Right kidney (tissue), 1 donor: ENCODE measurements at regions not wholly inside any gene's neighbourhood (a gene's known extent, or its start where the extent isn't known, plus 50 kb on each side); places are given as distances from the start of the nearest gene placed in this dataset.

Source experiments
- DNase-seq: peaks from one replicate; pipeline ENCODE4 v3.0.0-alpha.2; 2016

DNA sequence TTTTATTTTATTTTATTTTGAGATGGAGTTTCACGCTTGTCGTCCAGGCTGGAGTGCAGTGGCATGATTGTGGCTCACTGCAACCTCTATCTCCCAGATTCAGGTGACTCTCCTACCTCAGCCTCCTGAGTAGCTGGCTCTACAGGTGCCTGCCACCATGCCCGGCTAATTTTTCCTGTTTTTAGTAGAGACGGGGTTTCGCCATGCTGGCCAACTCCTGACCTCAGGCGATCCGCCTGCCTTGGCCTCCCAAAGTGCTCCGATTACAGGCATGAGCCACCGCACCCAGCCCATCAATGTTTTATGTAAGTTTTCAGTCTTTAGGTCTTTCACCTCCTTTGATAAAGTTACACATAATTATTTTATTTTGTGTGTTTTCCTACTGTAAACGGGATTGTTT is 154.6 kb downstream of the COPRS start:
- DNase-seq, result no peak

DNA sequence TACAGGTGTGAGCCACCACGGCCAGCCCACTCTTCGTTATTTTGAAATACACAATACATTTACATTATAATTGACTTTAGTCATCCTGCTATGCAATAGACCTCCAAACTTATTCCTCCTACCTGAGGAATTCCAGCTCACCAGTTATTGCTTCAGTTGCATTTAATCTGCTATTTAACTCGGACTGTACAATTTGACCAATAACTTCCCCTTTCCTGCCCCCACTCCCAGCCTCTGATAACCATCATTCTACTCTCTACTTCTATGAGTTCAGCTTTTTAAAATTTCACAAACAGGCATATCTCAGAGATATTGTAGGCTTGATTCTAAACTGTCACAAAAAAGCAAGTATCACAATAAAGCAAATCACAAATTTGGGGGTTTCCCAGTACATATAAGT is 157.0 kb downstream of the COPRS start:
- DNase-seq, result no peak

DNA sequence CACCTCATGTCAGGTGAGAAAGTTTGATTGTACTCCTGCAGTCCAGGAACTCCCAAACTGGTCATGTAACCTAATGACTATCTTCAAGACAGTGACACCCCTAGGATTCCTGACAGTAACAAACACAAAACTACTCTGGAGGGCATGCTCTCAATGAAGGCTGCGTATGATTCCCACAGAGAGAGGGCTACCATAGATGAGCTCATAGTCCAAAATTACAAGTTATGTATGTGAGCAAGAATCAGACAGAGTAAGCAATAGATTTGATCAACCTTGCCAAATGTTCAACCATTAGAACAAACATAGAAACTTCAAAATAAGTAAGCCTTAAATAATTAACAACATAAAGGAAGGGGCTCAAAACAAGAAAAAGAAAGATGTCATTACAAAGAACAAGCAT is 158.1 kb downstream of the COPRS start:
- no peak for DNase-seq

DNA sequence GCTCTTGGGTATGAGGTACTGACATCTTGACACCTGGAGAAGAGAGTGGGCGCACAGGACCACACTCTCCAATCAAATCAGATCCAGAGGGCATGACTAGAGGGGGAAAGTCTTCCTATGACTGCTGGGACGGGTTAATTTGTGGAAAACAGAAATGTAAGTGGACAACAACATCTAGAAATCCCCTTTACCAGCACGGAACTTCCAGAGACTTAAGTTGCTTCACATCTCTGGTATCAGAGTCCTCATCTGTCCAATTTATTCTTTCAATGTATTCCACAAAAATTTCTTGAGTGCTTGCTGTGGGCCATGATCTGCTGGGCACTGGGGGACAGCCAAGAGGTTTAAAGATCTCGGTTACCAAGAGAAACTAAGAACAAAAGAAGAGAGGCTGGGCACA is 159.2 kb downstream of the COPRS start:
- DNase-seq, result no peak

DNA sequence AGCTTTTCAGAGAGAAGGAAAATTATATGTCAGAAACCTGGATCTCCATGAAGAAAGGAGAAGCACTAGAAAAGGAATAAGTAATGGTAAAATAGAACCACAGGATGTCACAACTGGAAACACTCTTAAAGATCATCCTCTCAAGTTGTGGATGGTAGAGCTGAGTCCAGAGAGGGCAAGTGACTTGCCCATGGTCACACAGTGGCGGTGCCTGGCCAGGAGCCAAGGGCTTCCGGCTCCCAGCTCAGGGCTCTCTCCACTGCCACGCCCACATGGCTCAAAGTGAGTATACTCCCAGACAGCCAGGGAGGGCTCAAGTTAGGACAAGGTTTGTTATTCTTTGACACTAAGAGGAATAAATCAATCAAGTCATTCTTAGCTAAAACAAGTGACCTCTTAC is 159.8 kb downstream of the COPRS start:
- DNase-seq, result no peak

DNA sequence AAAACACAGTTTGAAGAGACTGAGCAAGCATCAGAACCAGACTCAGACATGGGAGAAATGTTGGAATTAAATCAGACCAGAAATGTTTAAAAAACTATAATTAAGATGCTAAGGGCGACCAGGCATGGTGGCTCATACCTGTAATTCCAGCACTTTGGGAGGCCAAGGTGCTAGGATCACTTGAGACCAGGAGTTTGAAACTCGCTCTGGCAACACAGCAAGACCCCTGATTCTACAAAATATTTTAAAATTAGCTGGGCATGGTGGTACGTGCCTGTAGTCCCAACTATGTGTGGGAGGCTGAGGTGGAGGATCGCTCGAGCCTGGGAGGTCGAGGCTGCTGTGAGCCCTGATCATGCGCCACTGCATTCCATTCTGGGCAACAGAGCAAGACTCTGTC is 160.3 kb downstream of the COPRS start:
- no peak for DNase-seq

DNA sequence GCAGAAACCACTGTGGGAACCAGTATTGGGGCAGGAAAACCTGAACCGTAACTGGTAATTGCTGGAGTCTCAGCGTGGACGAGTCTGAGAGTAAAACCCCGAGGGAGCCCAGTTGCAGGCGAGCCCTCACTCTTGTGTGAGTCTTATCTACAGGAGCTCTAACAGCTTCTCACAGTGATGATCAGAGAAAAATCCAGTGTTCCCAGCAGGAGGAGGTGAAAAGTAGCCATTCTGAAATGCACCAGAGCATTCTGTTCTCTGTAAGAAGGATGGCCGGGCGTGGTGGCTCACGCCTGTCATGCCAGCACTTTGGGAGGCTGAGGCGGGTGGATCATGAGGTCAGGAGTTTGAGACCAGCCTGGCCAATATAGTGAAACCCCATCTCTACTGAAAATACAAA is 161.2 kb downstream of the COPRS start:
- DNase-seq, result no peak

DNA sequence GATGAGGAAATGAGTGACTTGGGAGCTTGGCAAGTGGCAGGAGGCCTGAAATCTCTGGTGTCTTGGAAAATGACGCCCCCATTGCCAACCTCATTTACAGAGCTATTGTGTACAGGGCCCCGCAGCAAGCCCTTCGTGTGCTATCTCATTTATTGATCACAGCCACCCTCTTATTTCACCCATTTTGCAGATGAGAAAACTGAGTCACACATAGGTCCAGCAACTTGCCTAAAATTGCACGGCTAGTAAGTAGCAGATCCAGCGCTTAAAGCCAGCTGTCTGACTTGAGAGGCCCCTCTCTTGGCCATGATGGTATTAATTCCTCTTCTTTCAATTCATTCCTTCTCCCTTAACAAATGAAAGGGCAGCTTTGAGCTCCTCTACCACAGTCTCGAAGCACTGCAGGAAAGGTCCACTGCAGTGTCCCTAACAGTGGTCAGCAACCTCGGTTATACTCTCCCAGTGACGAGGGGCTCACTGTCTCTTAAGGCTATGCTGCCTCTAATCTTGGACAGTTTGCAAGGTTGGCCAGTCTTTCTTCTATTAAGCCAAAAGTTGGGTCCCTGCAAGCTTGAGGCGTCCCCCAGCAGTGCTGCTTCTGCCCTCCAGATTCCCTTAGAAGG is 162.2 kb downstream of the COPRS start:
- no peak for DNase-seq

DNA sequence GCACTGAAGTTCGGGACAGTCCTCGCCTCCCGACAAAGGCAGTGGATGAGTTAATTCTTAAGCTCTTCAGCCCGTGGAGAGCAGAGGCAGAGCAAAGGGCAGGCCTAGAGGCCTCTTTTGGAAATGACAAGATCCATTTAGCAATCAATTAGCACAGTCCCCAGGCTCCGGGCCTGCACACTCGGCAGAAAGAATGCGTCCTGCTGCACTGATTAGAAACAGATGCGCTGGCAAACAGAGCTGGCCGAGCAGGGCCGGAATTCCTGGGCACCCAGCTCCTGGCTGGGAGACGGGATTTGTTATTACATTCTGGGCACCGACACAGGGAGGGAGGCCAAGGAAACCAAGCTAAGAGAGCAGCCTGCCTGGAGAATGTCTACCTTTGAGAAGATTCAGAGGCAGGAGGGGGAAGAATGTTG is 162.9 kb downstream of the COPRS start:
- DNase-seq, result peak; percentile 51

DNA sequence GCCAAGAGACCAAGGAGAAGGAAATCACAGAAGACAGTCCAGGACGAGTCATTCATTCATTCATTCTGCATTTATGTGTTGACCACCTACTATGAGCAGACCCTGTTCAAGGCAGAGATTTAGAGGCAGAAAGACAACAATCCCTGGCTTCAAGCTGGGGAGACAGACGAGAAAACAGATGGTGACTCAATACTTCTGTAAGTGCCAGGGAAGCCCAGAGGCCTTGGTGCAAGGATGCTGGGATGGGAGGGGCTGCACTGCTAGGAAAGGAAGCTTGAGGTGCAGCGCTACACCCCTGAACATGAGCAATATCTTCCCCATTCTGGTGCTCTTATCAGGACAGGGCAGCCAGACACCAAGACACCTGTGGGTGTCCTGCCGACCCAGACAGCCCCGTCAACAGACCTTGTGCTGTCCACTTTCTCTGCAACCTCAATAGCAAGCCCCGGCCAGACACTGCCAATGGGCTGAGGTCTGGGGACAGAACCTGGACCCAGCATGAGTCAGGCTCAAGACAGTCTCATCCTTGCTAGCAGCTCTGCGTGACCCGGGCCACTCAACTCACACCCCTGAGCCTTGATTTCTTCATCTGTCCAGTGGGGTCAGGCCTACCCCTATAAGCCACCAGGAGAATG is 163.5 kb downstream of the COPRS start:
- no peak for DNase-seq

DNA sequence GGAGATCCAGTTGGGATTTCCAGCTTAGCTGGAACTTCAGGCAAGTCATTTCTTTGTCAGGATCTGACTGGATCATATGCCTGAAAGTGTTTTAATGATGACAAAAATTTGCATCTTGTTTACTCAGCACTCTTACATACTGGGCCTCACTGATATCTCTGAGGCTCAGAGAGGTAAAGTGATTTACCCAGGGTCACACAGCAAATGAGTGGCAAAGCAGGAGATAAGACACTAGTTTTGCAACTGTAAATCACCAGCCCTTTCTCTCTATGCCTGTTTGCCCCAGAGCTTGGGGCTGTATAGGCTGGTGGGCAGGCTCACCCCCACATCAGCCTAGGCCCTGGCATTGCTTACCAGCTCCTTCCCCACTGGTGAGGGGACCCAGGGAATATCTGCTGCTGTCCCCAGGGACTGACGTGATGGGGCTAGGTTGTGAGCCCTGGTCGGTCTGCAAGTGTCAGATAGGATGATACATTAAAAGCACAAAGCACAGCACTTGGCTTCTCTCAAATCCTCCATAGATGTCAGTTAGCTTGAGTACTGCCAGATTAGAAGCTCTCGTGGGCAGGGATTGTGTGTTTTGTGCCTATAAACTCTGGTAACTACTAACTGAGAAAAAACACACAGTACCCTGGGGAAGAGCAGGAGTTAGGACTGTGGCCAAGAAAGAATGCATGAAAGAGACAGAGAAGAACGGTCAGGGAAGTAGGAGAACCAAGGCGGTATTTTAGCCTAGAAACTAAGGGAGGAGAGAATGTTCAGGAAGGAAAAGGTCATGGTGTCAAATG is 165.4 kb downstream of the COPRS start:
- DNase-seq, result no peak

DNA sequence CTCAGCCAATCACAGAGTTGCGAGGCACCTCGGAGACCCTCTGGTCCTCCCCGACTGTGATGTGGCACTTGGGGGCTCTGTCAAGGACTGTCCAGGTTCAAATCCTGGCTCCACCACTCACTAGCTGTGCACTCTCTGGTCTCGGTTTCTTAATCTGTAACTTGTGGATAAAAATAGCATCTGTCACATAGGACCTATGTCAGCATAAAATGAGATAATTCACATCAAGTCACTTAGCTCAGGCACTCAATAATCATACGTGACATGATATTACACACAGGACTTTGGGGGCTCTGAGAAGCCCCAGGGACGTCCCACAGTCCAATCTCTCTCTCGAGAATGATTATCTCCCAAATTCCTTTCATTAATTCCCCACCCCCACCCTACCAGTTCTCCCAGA is 166.4 kb downstream of the COPRS start:
- DNase-seq, result no peak

DNA sequence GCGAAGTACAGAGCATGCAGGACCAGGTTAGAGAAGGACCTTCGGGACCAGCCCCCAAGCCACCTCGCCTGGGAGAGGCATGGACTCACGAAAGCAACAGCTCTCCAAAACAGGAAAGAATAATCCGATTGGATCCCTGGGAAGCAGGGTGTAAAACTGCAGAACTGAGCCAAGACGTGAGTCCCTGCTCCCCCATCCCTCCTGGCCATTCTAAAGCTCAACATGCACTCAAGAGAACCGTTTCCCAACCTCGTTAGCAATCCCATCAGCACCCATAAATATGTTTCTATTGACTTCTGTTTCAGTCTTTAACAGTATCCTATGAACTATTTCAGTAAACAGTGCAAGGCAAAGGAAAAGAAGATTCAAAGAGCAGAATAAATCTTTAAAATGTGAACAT is 167.0 kb downstream of the COPRS start:
- DNase-seq, result no peak

DNA sequence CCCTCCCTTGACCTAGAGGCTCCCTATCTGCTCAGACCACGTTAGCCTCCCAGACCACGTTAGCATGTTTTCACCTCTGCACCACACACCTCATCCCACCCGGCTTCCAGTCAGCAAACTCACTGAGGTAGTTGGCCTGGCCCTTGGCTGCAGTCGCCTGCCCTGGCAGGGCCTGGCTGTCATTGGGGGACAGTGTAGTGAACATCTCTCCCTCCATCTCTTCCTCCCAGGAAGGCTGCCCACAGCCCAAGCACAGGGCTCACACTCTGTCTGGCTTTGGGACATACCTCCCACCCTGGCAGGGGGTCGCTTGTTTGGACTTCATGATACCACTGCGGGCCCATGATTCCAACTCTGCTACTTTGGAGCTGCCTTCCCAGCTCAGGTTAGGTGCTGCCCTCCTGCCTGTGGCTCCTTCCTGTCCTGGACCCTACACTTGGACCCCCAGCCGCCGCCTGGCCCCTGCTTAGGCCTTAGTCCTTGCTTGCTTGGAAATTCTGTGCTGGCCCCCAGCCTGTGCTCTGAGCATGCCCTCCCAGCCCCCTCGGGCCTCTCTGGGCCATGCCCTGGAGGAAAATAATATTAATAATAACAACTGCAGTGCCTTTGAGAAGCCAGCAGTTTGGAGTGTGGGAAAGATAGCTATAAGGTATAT is 167.7 kb downstream of the COPRS start:
- DNase-seq, result no peak

DNA sequence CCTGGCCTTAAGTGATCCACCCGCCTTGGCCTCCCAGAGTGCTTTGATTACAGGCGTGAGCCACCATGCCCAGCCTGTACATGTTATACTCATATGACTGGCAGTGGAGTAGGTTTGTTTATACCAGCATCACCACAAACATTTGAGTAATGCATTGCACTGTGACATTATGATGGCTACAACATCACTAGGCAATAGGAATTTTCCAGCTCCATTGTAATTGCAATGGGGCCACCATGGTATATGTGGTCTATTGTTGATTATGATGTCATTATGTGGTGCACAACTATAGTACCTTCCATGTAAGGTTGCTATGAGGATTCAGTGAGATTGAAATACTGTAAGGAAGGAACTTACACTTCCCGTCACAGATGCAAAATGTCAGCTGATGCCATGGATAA is 168.9 kb downstream of the COPRS start:
- no peak for DNase-seq

DNA sequence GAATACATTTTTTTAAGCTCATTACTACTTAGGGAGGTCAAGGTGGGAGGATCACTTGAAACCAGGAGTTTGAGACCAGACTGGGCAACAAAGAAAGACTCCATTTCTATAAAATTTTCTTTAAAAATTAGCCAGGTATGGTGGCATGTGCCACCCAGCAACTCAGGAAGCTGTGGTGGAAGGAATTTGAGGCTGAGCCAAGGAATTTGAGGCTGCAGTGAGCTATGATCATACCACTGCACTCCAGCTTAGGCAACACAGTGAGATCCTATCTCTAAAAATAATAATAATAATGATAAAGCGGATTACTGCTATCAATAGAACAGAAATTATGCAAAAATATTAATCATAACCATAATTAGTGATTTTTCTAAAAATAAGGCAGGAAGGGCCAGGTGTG is 170.3 kb downstream of the COPRS start:
- no peak for DNase-seq

DNA sequence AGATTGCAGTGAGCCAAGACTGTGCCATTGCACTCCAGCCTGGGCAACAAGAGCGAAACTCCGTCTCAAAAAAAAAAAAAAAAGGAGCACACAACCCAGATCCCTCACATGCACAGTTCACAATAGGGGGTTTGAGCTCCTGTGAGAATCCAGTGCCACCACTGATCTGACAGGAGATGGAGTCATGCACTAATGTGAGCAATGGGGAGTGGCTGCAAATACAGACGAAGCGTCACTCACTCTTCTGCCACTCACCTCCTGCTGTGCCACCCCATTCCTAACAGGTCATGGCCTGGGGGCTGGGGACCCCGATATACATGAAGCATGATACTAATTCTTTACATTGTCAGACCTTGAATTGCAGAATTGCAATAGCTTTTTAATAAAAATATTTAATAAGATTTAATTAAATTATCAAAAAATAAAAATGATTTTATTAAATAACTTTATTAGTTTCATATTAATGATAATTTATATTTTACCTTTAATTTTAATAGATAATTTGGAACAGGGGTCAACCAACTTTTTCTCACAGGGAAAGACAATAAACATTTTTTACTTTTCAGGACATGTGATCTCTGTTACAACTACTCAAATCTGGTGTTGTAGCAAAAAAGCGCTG is 171.4 kb downstream of the COPRS start:
- DNase-seq, result no peak

DNA sequence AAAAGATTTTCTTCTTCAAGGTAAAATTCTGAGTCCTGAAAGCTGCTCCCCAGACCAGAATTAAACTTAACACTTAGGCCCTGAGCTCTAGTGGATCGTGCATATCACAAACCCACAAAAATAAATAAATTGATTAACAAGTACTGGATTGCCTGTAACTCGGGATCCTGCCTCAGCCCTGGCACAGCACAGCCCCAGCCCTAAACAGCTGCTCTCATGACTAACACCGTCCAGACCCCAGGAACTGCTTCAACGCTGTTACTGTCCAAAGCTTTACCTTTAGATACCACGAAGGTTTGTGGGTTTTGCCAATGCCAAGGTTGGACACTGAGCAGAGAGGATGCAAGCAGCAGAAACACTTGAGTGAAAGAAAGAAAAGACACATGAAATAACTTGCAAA is 172.5 kb downstream of the COPRS start:
- DNase-seq, result no peak

DNA sequence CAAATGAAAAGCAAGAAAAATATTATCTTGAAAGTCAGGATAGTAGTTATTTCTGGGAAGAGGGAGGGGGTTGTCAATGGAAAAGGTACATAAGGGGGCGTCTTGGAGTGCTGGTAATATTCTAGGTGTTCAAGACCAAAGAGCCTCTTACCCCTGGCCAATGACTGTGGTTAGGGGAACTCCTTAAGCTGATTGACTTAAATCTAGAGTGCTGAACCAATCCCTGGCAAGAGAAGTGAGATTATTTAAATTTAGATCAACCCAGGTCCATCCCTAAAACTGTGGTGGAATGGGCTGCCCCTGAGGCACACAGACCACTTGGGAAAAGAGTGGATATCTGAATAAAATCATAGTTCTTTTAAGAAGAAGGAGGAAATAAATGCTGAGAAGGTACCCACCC is 174.1 kb downstream of the COPRS start:
- no peak for DNase-seq

DNA sequence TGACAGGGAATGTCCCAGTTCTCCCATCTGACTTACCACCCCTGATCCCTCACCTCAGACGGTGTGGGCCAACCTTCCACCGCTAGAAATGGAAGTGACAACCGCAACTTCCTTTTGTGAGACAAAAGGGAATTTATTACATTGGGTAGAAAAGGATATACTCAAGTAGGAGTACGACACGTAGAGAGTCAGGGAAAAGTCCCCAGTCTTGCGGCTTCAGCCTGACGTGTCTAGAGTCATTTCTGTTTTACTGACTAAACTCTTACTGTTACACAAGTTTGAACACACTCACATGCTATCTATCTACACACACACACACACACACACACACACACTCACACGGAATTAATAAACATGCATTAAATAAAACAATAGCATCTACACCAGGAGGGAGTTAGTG is 178.9 kb downstream of the COPRS start:
- no peak for DNase-seq

DNA sequence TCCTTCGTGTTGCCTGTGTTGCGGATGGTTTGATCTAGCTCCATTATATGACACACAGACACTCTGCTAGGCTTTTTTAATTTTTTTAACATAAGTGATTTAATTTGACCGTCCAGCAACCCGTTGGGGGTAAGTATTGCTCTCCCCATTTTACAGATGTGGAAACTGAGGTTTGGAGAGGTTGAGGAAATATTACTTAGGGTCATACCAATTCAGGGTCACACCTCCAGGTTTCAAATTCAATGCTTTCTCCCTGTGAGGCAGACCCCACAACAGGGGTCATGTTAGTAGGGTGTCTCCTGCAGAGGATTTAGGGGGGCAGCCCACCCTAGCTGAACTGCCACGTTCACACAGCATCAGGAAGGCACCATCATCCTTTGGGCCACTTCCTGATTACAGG is 179.4 kb downstream of the COPRS start:
- DNase-seq, result no peak

DNA sequence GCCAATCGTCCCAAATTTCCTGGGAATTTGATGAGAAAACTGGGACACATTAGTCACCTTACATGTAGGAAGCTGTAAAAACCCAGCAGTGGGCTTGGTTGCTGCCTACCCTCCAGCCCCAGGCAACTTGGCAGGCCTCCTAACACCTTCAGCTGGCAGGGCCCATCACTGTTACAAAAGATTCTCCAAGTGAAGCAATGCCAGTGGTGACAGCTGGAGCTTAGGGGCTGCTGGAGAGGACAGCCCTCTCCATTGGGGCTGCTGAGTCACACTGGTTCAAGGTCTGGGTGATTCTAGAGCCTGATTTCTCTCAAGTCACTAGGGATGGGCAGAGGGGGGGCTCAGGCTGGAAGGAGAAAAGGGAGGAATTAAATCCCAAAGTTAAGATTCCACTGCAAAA is 180.6 kb downstream of the COPRS start:
- no peak for DNase-seq

DNA sequence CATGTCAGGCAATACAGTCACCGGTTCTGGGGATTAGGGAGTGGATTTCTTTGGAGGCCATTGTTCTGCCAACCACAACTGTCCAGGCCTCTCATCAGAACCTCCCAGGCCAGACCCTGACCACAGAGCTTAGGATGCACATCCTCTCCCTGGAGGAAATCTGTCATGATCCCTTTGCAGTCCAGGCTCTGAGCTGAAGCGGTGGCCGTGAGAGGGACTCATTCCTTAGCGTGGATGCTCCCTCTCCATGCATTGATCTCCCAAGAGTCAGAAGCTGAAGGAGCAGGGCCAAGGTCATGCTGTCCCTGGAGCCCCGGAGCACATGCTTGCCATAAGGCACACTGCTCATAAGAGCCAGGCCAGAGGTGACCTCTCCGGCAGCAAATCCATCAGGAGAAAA is 181.4 kb downstream of the COPRS start:
- no peak for DNase-seq
